ENCODE measurements at regions not wholly inside any gene's neighbourhood (a gene's known extent, or its start where the extent isn't known, plus 50 kb on each side); places are given as distances from the start of the nearest gene placed in this dataset.
"Not testable (repeated sequence)": the region's sequence is repeated elsewhere in the genome, so short reads cannot be mapped to it uniquely, and the experiment has no call there.

GRCh38 chr15:32276200-32276830, 126.8 kb downstream of the GOLGA8K start:
- not testable (repeated sequence) for DNase-seq (ENCODE audit: low spot score); H3K9me3 Mint-ChIP-seq (ENCODE audit: low read depth); H3K27me3 Mint-ChIP-seq (ENCODE audit: low read depth); H3K4me3 Mint-ChIP-seq (ENCODE audit: unreplicated experiment); H3K27ac Mint-ChIP-seq (ENCODE audit: unreplicated experiment); H3K4me1 Mint-ChIP-seq (ENCODE audit: low read depth); H3K36me3 Mint-ChIP-seq (ENCODE audit: low read depth)

- H3K4me1 Mint-ChIP-seq (ENCODE audit: low read depth); H3K36me3 Mint-ChIP-seq (ENCODE audit: low read depth); DNase-seq (ENCODE audit: low spot score); H3K27ac Mint-ChIP-seq (ENCODE audit: unreplicated experiment); H3K4me3 Mint-ChIP-seq (ENCODE audit: unreplicated experiment); H3K27me3 Mint-ChIP-seq (ENCODE audit: low read depth); H3K9me3 Mint-ChIP-seq (ENCODE audit: low read depth): not testable (repeated sequence)
These were observed 149.1 kb downstream of the GOLGA8K start for GRCh38 chr15:32253958-32254357.

GRCh38 chr15:32249207-32249606, 153.9 kb downstream of the GOLGA8K start:
- H3K4me3 Mint-ChIP-seq (ENCODE audit: unreplicated experiment); H3K36me3 Mint-ChIP-seq (ENCODE audit: low read depth); H3K27me3 Mint-ChIP-seq (ENCODE audit: low read depth); DNase-seq (ENCODE audit: low spot score); H3K27ac Mint-ChIP-seq (ENCODE audit: unreplicated experiment); H3K9me3 Mint-ChIP-seq (ENCODE audit: low read depth); H3K4me1 Mint-ChIP-seq (ENCODE audit: low read depth): not testable (repeated sequence)

GRCh38 chr15:32243727-32244126, 159.4 kb downstream of the GOLGA8K start:
- H3K9me3 Mint-ChIP-seq (ENCODE audit: low read depth); H3K36me3 Mint-ChIP-seq (ENCODE audit: low read depth); H3K27me3 Mint-ChIP-seq (ENCODE audit: low read depth); H3K27ac Mint-ChIP-seq (ENCODE audit: unreplicated experiment); DNase-seq (ENCODE audit: low spot score); H3K4me3 Mint-ChIP-seq (ENCODE audit: unreplicated experiment); H3K4me1 Mint-ChIP-seq (ENCODE audit: low read depth): not testable (repeated sequence)

GRCh38 chr15:32242780-32243528, 160.1 kb downstream of the GOLGA8K start:
- H3K27ac Mint-ChIP-seq (ENCODE audit: unreplicated experiment); DNase-seq (ENCODE audit: low spot score); H3K4me1 Mint-ChIP-seq (ENCODE audit: low read depth); H3K27me3 Mint-ChIP-seq (ENCODE audit: low read depth); H3K4me3 Mint-ChIP-seq (ENCODE audit: unreplicated experiment); H3K9me3 Mint-ChIP-seq (ENCODE audit: low read depth); H3K36me3 Mint-ChIP-seq (ENCODE audit: low read depth): not testable (repeated sequence)

- H3K9me3 Mint-ChIP-seq (ENCODE audit: low read depth); DNase-seq (ENCODE audit: low spot score); H3K4me3 Mint-ChIP-seq (ENCODE audit: unreplicated experiment); H3K4me1 Mint-ChIP-seq (ENCODE audit: low read depth); H3K27me3 Mint-ChIP-seq (ENCODE audit: low read depth); H3K27ac Mint-ChIP-seq (ENCODE audit: unreplicated experiment); H3K36me3 Mint-ChIP-seq (ENCODE audit: low read depth): not testable (repeated sequence)
These were observed 175.5 kb downstream of the GOLGA8K start for GRCh38 chr15:32227410-32228114.

- Mint-ChIP-seq H3K4me1 (ENCODE audit: low read depth) (no peaks in the 10 kb centered on the region), H3K9me3 (ENCODE audit: low read depth) (peaks cover 24% of the 10 kb centered on the region), H3K27me3 (ENCODE audit: low read depth) (no peaks in the 10 kb centered on the region), H3K27ac (ENCODE audit: unreplicated experiment) (no peak overlapping the region), H3K36me3 (ENCODE audit: low read depth) (peaks cover 4% of the 10 kb centered on the region), H3K4me3 (ENCODE audit: unreplicated experiment) (no peak overlapping the region)
- DNase-seq (ENCODE audit: low spot score): no peak
- TF ChIP-seq CTCF (IDR thresholded peaks at IDR 0.05): no peak
These were observed 180.4 kb downstream of the GOLGA8K start for GRCh38 chr15:32222716-32223115.

All from chondrocyte (in vitro differentiated cells).